DOHH2 (cell line): ENCODE measurements at regions not wholly inside any gene's neighbourhood (a gene's known extent, or its start where the extent isn't known, plus 50 kb on each side); places are given as distances from the start of the nearest gene placed in this dataset.

Experiments
- H3F3A ChIP-seq: fragments of 200-600 bp; sonication (generic), shearing (Covaris generic); 2 replicates; pipeline ENCODE4 v1.6.0; 2016; ENCODE audit warnings: antibody characterized with exemption, mild to moderate bottlenecking; ENCODE audit not compliant: control insufficient read depth, insufficient read depth
- H3K27ac ChIP-seq: fragments of 200-600 bp; sonication (generic); 2 replicates; pipeline ENCODE4 v1.5.1; 2014; ENCODE audit warnings: low read depth, mild to moderate bottlenecking, low read length, moderate library complexity
- H3K27me3 ChIP-seq: fragments of 200-600 bp; sonication (generic); 2 replicates; pipeline ENCODE4 v1.6.1; 2014; ENCODE audit warnings: mild to moderate bottlenecking, low read length, mixed read lengths; ENCODE audit not compliant: control insufficient read depth
- H3K36me3 ChIP-seq: fragments of 200-600 bp; sonication (generic); 2 replicates; pipeline ENCODE4 v1.6.1; 2014; ENCODE audit warnings: mild to moderate bottlenecking, low read length, moderate library complexity, mixed read lengths; ENCODE audit not compliant: control insufficient read depth
- H3K4me1 ChIP-seq: fragments of 200-600 bp; sonication (generic); 2 replicates; pipeline ENCODE4 v1.6.1; 2014; ENCODE audit warnings: mild to moderate bottlenecking, low read length, mixed read lengths; ENCODE audit not compliant: control insufficient read depth
- H3K4me2 ChIP-seq: fragments of 200-600 bp; sonication (generic); 2 replicates; pipeline ENCODE4 v1.6.0; 2014; ENCODE audit warnings: mild to moderate bottlenecking, low read length, moderate library complexity
- H3K4me3 ChIP-seq: fragments of 200-600 bp; sonication (generic); 2 replicates; pipeline ENCODE4 v1.5.1; 2014; ENCODE audit warnings: mild to moderate bottlenecking, low read length, mixed read lengths
- H3K79me2 ChIP-seq: fragments of 200-600 bp; sonication (generic); 2 replicates; pipeline ENCODE4 v1.6.1; 2014; ENCODE audit warnings: mild to moderate bottlenecking, low read length, mixed read lengths; ENCODE audit not compliant: control insufficient read depth
- H3K9me2 ChIP-seq: fragments of 200-600 bp; sonication (generic); replicated peaks from 2 replicates; pipeline ENCODE4 v1.6.1; 2014; ENCODE audit warnings: mild to moderate bottlenecking, low read length, mixed read lengths; ENCODE audit not compliant: control insufficient read depth
- H3K9me3 ChIP-seq: fragments of 200-600 bp; sonication (generic); 2 replicates; pipeline ENCODE4 v1.6.1; 2014; ENCODE audit warnings: antibody characterized with exemption, low read length, mixed read lengths; ENCODE audit not compliant: control insufficient read depth, insufficient read depth
- H4K20me1 ChIP-seq: fragments of 200-600 bp; sonication (generic); 2 replicates; pipeline ENCODE4 v1.6.0; 2014; ENCODE audit warnings: low read depth, mild to moderate bottlenecking, antibody characterized with exemption, low read length, moderate library complexity; ENCODE audit not compliant: control insufficient read depth, insufficient read depth
- CTCF ChIP-seq: fragments of 200-600 bp; sonication (generic); IDR thresholded peaks from one replicate; pipeline ENCODE4 v1.5.1; 2014; ENCODE audit warnings: antibody characterized with exemption, mild to moderate bottlenecking, low read depth, low read length; ENCODE audit not compliant: poor library complexity, severe bottlenecking
- EZH2phosphoT487 ChIP-seq: fragments of 200-600 bp; sonication (generic); IDR thresholded peaks from 2 replicates; pipeline ENCODE4 v1.6.1; 2017; ENCODE audit warnings: borderline replicate concordance, mild to moderate bottlenecking, antibody characterized with exemption, low read length, moderate library complexity, mixed read lengths

- no peaks in the 10 kb centered on the region for H3K9me2 ChIP-seq
- no peaks in the 10 kb centered on the region for H3F3A ChIP-seq
- no peaks in the 10 kb centered on the region for H3K9me3 ChIP-seq
- H3K36me3 ChIP-seq: no peaks in the 10 kb centered on the region
- no peaks in the 10 kb centered on the region for H3K79me2 ChIP-seq
- H4K20me1 ChIP-seq: no peaks in the 10 kb centered on the region
- H3K4me3 ChIP-seq: no peak overlapping the region
- TF ChIP-seq EZH2phosphoT487: no peak
- no peak for TF ChIP-seq CTCF
- no peak overlapping the region for H3K27ac ChIP-seq
- no peaks in the 10 kb centered on the region for H3K27me3 ChIP-seq
- no peaks in the 10 kb centered on the region for H3K4me1 ChIP-seq
- H3K4me2 ChIP-seq: no peak overlapping the region
Measured at GRCh38 chr2:49416252-49416651, 261.9 kb upstream of the FSHR start.

GRCh38 chr2:49404108-49404507, 249.8 kb upstream of the FSHR start:
- TF ChIP-seq EZH2phosphoT487 (no peak), CTCF (no peak)
- Histone ChIP-seq H3K36me3 (no peaks in the 10 kb centered on the region), H4K20me1 (no peaks in the 10 kb centered on the region), H3K4me3 (no peak overlapping the region), H3K4me1 (no peaks in the 10 kb centered on the region), H3K9me2 (no peaks in the 10 kb centered on the region), H3F3A (no peaks in the 10 kb centered on the region), H3K79me2 (no peaks in the 10 kb centered on the region), H3K4me2 (no peak overlapping the region), H3K27me3 (no peaks in the 10 kb centered on the region), H3K27ac (no peak overlapping the region), H3K9me3 (no peaks in the 10 kb centered on the region)

GRCh38 chr2:49403637-49404036, 249.3 kb upstream of the FSHR start:
- Histone ChIP-seq H3K9me3 (no peaks in the 10 kb centered on the region), H3K27ac (no peak overlapping the region), H3K4me3 (no peak overlapping the region), H3K4me2 (no peak overlapping the region), H3K4me1 (no peaks in the 10 kb centered on the region), H4K20me1 (no peaks in the 10 kb centered on the region), H3F3A (no peaks in the 10 kb centered on the region), H3K79me2 (no peaks in the 10 kb centered on the region), H3K9me2 (no peaks in the 10 kb centered on the region), H3K36me3 (no peaks in the 10 kb centered on the region), H3K27me3 (no peaks in the 10 kb centered on the region)
- TF ChIP-seq CTCF: no peak
- no peak for TF ChIP-seq EZH2phosphoT487

- Histone ChIP-seq H4K20me1 (no peaks in the 10 kb centered on the region), H3K4me1 (no peaks in the 10 kb centered on the region), H3K9me3 (no peaks in the 10 kb centered on the region), H3F3A (no peaks in the 10 kb centered on the region), H3K79me2 (no peaks in the 10 kb centered on the region), H3K4me2 (no peak overlapping the region), H3K4me3 (no peak overlapping the region), H3K27ac (no peak overlapping the region), H3K27me3 (no peaks in the 10 kb centered on the region), H3K9me2 (no peaks in the 10 kb centered on the region), H3K36me3 (no peaks in the 10 kb centered on the region)
- no peak for TF ChIP-seq CTCF
Measured at GRCh38 chr2:49379406-49379805, 225.1 kb upstream of the FSHR start.
